Panc1 (cell line): ENCODE measurements at regions not wholly inside any gene's neighbourhood (a gene's known extent, or its start where the extent isn't known, plus 50 kb on each side); places are given as distances from the start of the nearest gene placed in this dataset.

Source experiments
- ATAC-seq: fragments of 200-7000 bp; cut with Tn5 transposase; 2 replicates; pipeline ENCODE4 v1.9.1; 2020; ENCODE audit warnings: mild to moderate bottlenecking, moderate library complexity
- BruUV-seq: library from RNA; stranded (reverse); fragments of 400-500 nt; replicated peaks from 2 replicates; lab custom pipeline; 2021; lab: Mats Ljungman, UMichigan
- CTCF ChIA-PET: fragments of 300-600 bp; sonication (Branson Sonifier 250); formaldehyde crosslinking; loops from one replicate; lab custom pipeline; 2022; ENCODE audit warnings: antibody characterized with exemption; lab: Charles Lee
- POLR2A ChIA-PET: fragments of 300-600 bp; sonication (Branson Sonifier 250); formaldehyde crosslinking; loops from one replicate; lab custom pipeline; 2022; ENCODE audit warnings: antibody characterized with exemption; lab: Charles Lee
- DNase-seq: peaks from one replicate; pipeline ENCODE4 v3.0.0-alpha.2; 2010; ENCODE audit warnings: low read depth, low spot score
- H3K27ac ChIP-seq: 2 replicates; pipeline ENCODE4 v1.5.1; 2011; ENCODE audit warnings: mild to moderate bottlenecking, low read length, inconsistent platforms
- H3K27me3 ChIP-seq: fragments of 200-500 bp; sonication (Bioruptor generic); 2 replicates; pipeline ENCODE4 v1.6.0; 2014; ENCODE audit warnings: low read length, inconsistent platforms; ENCODE audit not compliant: control insufficient read depth, insufficient read depth
- H3K36me3 ChIP-seq: fragments of 200-500 bp; sonication (Bioruptor generic); 2 replicates; pipeline ENCODE4 v1.5.1; 2014; ENCODE audit warnings: inconsistent platforms, mild to moderate bottlenecking, low read length, moderate library complexity; ENCODE audit not compliant: control insufficient read depth, insufficient read depth
- H3K4me1 ChIP-seq: 2 replicates; pipeline ENCODE4 v1.5.1; 2011; ENCODE audit warnings: inconsistent platforms, mild to moderate bottlenecking, low read length, moderate library complexity; ENCODE audit not compliant: control insufficient read depth, insufficient read depth
- H3K4me3 ChIP-seq, 2 experiments: 2 replicates each; pipeline ENCODE4 v1.5.1; 2011 to 2012; ENCODE audit warnings: low read depth in 2 of 2, low read length in 2 of 2, mild to moderate bottlenecking in 2 of 2, inconsistent platforms in 1 of 2, moderate library complexity in 1 of 2
- H3K9me3 ChIP-seq: fragments of 200-500 bp; sonication (Bioruptor generic); 2 replicates; pipeline ENCODE4 v1.5.1; 2014; ENCODE audit warnings: low read depth, mild to moderate bottlenecking, inconsistent platforms, low read length, moderate library complexity; ENCODE audit not compliant: control insufficient read depth, insufficient read depth
- POLR2AphosphoS5 ChIP-seq: IDR thresholded peaks from 2 replicates; pipeline ENCODE4 v1.6.1; 2012; ENCODE audit warnings: mild to moderate bottlenecking, low read depth, low read length, moderate library complexity
- REST ChIP-seq, 2 experiments: IDR thresholded peaks; 2 replicates each; pipeline ENCODE4 v1.6.1; 2011 to 2012; ENCODE audit warnings: low read depth in 2 of 2, control low read depth in 1 of 2, low read length in 1 of 2, mild to moderate bottlenecking in 1 of 2, moderate library complexity in 1 of 2; ENCODE audit not compliant: insufficient read depth in 1 of 2
- SIN3A ChIP-seq: IDR thresholded peaks from 2 replicates; pipeline ENCODE4 v1.6.1; 2012; ENCODE audit warnings: low read depth, mild to moderate bottlenecking, low read length, moderate library complexity, borderline replicate concordance; ENCODE audit not compliant: insufficient read depth
- TCF7L2 ChIP-seq: IDR thresholded peaks from 2 replicates; pipeline ENCODE4 v1.6.1; 2011; ENCODE audit warnings: mild to moderate bottlenecking, low read depth, low read length, inconsistent platforms
- in situ Hi-C: cut with HindIII; loops from 2 replicates; pipeline ENCODE4 v1.10.0; 2016; ENCODE audit warnings: low sequenced_read_pairs, low pct_unique_long_range_greater_than_20kb
- intact Hi-C: fragments of 100-400 bp; cut with micrococcal nuclease; formaldehyde crosslinking; loops from one replicate; pipeline ENCODE4 v1.10.0; 2022; ENCODE audit not compliant: unreplicated experiment
- TF ChIP-seq, protein P1 (sequence below): fragments of 450-650 bp; IDR thresholded peaks from 2 replicates; pipeline ENCODE4 v1.5.1; 2017; ENCODE audit warnings: mild to moderate bottlenecking

GRCh38 chr15:38065721-38066345 lies 131.4 kb downstream of the TMCO5A start:
- ATAC-seq (no peak), DNase-seq (no peak)
- no peaks in the 10 kb centered on the region for H3K4me1 ChIP-seq
- no peaks in the 10 kb centered on the region for H3K36me3 ChIP-seq
- H3K27ac ChIP-seq = no peak overlapping the region
- in situ Hi-C loops (no loop called here), intact Hi-C loops (no loop called here)
- CTCF ChIA-PET = no interaction called here
- POLR2A ChIA-PET = no interaction called here
- no TSS peak for BruUV-seq
- H3K4me3 ChIP-seq = no peak overlapping the region
- no peaks in the 10 kb centered on the region for H3K9me3 ChIP-seq
- no peak for TF ChIP-seq TCF7L2
- TF ChIP-seq, protein P1, sequence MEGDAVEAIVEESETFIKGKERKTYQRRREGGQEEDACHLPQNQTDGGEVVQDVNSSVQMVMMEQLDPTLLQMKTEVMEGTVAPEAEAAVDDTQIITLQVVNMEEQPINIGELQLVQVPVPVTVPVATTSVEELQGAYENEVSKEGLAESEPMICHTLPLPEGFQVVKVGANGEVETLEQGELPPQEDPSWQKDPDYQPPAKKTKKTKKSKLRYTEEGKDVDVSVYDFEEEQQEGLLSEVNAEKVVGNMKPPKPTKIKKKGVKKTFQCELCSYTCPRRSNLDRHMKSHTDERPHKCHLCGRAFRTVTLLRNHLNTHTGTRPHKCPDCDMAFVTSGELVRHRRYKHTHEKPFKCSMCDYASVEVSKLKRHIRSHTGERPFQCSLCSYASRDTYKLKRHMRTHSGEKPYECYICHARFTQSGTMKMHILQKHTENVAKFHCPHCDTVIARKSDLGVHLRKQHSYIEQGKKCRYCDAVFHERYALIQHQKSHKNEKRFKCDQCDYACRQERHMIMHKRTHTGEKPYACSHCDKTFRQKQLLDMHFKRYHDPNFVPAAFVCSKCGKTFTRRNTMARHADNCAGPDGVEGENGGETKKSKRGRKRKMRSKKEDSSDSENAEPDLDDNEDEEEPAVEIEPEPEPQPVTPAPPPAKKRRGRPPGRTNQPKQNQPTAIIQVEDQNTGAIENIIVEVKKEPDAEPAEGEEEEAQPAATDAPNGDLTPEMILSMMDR = no peak
- no peak for TF ChIP-seq POLR2AphosphoS5
- no peak for TF ChIP-seq REST (IDR thresholded peaks at IDR 0.05; ENCODE audit: insufficient read depth in 1 of 2, low read depth in 2 of 2, low read length in 1 of 2)
- TF ChIP-seq SIN3A = no peak
- H3K27me3 ChIP-seq = no peaks in the 10 kb centered on the region

DNA sequence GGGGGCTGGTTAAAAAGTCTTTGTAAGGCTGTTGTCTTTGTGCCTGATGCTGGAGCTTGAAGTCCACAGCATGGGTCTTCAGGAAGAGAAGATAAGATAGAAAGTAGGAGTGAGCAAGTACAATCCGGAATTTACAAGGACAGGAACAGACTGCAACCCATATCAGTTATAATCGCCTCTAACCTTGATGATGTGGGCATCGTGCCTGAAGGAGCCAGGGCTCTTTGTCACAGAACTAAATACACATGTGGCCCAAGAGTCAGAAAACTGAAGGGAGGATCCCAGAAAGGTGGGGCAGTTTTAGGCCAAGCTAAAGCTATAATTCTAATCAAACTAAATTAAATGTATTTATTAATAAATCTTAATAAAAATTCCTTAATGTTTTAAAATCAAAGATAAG lies 132.2 kb downstream of the TMCO5A start:
- DNase-seq (no peak), ATAC-seq (no peak)
- Histone ChIP-seq H3K9me3 (no peaks in the 10 kb centered on the region), H3K27me3 (no peaks in the 10 kb centered on the region), H3K4me1 (no peaks in the 10 kb centered on the region), H3K4me3 (no peak overlapping the region), H3K36me3 (no peaks in the 10 kb centered on the region), H3K27ac (no peak overlapping the region)
- TF ChIP-seq SIN3A = no peak
- TF ChIP-seq TCF7L2 = no peak
- TF ChIP-seq REST (IDR thresholded peaks at IDR 0.05; ENCODE audit: insufficient read depth in 1 of 2, low read depth in 2 of 2, low read length in 1 of 2) = no peak
- TF ChIP-seq POLR2AphosphoS5 = no peak
- TF ChIP-seq, protein P1 = no peak
- POLR2A ChIA-PET = no interaction called here
- intact Hi-C loops (no loop called here), in situ Hi-C loops (no loop called here)
- CTCF ChIA-PET = no interaction called here
- BruUV-seq = no TSS peak
